T-cell (primary cell): ENCODE measurements at regions not wholly inside any gene's neighbourhood (a gene's known extent, or its start where the extent isn't known, plus 50 kb on each side); places are given as distances from the start of the nearest gene placed in this dataset.

ENCODE experiments used
- ATAC-seq, 4 experiments: fragments of 200-7000 bp in 3 of 4; fragments of 150-1000 bp in 1 of 4; cut with Tn5 transposase; replicated peaks in 1 of 4; 1 replicate in 3 of 4; 2 replicates in 1 of 4; pipeline ENCODE4 v1.10.0; 2021; ENCODE audit warnings: moderate library complexity in 3 of 4, mild to moderate bottlenecking in 2 of 4, moderate number of reproducible peaks in 1 of 4
- CTCF ChIA-PET, 2 donors: fragments of 300-600 bp; sonication (Branson Sonifier 250); formaldehyde crosslinking; loops; one replicate each; lab custom pipeline; 2022; ENCODE audit warnings: antibody characterized with exemption in 2 of 2; lab: Charles Lee
- POLR2A ChIA-PET, 2 donors: fragments of 300-600 bp; sonication (Branson Sonifier 250); formaldehyde crosslinking; loops; one replicate each; lab custom pipeline; 2022; ENCODE audit warnings: antibody characterized with exemption in 2 of 2; lab: Charles Lee
- DNase-seq, 35 experiments: peaks; one replicate each; pipeline versions ENCODE4 v3.0.0 to v3.0.0-alpha.2; 2013 to 2023
- H3K27ac ChIP-seq: one replicate; pipeline ENCODE4 v1.5.1; 2013; ENCODE audit warnings: low read length
- H3K27me3 ChIP-seq, 2 experiments: replicated peaks in 1 of 2; 1 replicate in 1 of 2; 2 replicates in 1 of 2; pipeline versions ENCODE4 v1.6.1 to v1.7.0; 2013; ENCODE audit warnings: low read length in 1 of 2, mixed read lengths in 1 of 2; ENCODE audit not compliant: control insufficient read depth in 2 of 2, insufficient read depth in 2 of 2; ENCODE audit errors: extremely low read depth in 1 of 2
- H3K36me3 ChIP-seq, 2 donors: 1 replicate in 1 of 2; 2 replicates in 1 of 2; pipeline versions ENCODE4 v1.6.1 to v1.7.0; 2013; ENCODE audit warnings: low read length in 1 of 2; ENCODE audit not compliant: control insufficient read depth in 2 of 2, insufficient read depth in 1 of 2; ENCODE audit errors: extremely low read depth in 1 of 2
- H3K4me1 ChIP-seq, 2 experiments: 1 replicate in 1 of 2; 2 replicates in 1 of 2; pipeline versions ENCODE4 v1.6.1 to v1.7.0; 2013; ENCODE audit warnings: low read length in 2 of 2, mixed read lengths in 1 of 2; ENCODE audit not compliant: insufficient read depth in 2 of 2, control insufficient read depth in 1 of 2; ENCODE audit errors: extremely low read depth in 1 of 2
- H3K4me3 ChIP-seq, 2 donors: 1 replicate in 1 of 2; 2 replicates in 1 of 2; pipeline versions ENCODE4 v1.5.1 to v1.7.0; 2013; ENCODE audit warnings: mild to moderate bottlenecking in 2 of 2, low read length in 1 of 2, moderate library complexity in 1 of 2; ENCODE audit not compliant: control insufficient read depth in 1 of 2; ENCODE audit errors: extremely low read depth in 1 of 2
- H3K9me3 ChIP-seq: 2 replicates; pipeline ENCODE4 v1.7.0; 2013
- H3K27ac Mint-ChIP-seq, 2 donors: one replicate each; pipeline ENCODE4 v1.8.0; 2020 to 2021; ENCODE audit warnings: mild to moderate bottlenecking in 2 of 2, mixed read lengths in 2 of 2
- H3K27me3 Mint-ChIP-seq, 2 donors: one replicate each; pipeline ENCODE4 v1.8.0; 2021 to 2022; ENCODE audit warnings: mixed read lengths in 2 of 2
- H3K36me3 Mint-ChIP-seq: one replicate; pipeline ENCODE4 v1.8.0; 2021; ENCODE audit warnings: mixed read lengths
- H3K4me1 Mint-ChIP-seq, 3 donors: one replicate each; pipeline ENCODE4 v1.8.0; 2020 to 2022; ENCODE audit warnings: mixed read lengths in 3 of 3, mild to moderate bottlenecking in 1 of 3
- H3K4me3 Mint-ChIP-seq, 3 donors: one replicate each; pipeline ENCODE4 v1.8.0; 2020 to 2022; ENCODE audit warnings: mild to moderate bottlenecking in 3 of 3, mixed read lengths in 3 of 3, moderate library complexity in 3 of 3
- H3K9me3 Mint-ChIP-seq, 3 donors: one replicate each; pipeline ENCODE4 v1.8.0; 2020 to 2022; ENCODE audit warnings: mixed read lengths in 3 of 3
- WGBS: methylation state at CpG from one replicate; pipeline ENCODE4 v1.1.5; 2013; ENCODE audit warnings: missing lambda C conversion rate; ENCODE audit not compliant: insufficient coverage; 5-methylcytosine and 5-hydroxymethylcytosine counted together

DNA sequence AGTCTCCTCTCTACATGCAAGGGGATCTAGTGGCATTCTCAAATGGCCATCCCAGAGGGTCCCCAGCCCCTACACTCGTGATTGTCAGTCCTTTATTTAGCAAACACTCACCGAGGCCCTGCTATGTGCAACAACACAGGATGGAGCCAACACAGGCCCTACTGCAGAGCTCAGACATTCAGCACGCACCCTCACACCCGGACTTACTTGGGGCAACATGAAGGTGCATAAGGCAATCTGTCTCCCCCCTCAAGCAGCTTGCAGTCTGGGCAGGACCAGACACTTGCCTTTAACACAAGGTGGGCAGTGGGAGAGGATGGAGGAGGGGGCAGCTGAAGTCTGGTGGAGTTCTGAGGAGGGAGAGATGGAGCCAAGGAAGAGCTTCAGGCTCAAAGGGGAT lies 258.4 kb downstream of the XXYLT1 start:
- CTCF ChIA-PET = no interaction called here
- WGBS = 70% methylated on average over 4 of the region's 4 CpGs
- no peak for ATAC-seq

DNA sequence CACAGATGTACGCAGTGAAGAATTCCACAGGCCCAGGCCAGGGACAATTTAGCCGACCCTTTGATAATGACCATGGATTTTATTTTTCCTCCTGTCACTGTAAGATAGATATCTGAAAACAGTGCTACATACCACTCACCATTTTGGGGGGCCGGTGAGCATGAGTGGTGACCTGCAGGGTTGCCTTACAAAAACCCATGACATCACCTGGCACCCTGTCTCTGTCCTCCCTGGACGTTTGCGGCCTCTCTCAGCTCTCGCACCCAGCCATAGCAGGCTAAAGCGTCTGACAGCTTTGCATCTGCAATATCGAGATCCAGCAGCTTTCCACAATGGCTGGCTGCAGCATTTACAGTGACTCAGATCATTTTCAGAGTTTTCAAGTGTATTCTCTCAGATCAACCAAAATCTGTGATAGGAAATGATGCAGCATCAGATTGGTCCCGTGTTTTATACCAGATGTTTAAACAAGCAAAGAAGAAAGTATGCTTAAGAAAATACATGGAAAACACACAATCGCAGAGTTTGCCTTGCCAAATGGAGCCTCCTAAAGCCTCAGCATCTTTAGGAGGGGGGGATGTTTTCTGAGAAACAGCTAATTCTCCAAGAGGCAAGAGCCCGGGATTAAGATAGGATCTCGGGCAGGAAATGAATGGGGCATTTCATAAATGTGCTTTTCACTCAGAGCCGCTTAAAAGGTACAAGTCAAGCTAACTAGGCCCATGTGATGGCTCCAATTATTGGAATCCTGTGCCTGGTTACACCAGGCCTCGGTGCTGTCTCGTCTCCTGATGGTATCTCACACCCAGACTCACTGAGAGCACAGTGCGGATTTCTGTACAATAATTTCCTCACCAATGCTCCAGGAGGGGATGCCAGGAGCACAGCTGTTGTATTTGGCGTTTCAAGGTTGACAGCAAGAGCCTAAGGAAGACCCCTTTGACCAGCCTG lies 257.3 kb downstream of the XXYLT1 start:
- Histone ChIP-seq H3K9me3 (no peaks in the 10 kb centered on the region), H3K4me3 (no peak overlapping the region), H3K4me1 (peaks cover 0 to 5% of the 10 kb centered on the region in 2 experiments), H3K27ac (no peak overlapping the region), H3K27me3 (peaks cover 0 to 6% of the 10 kb centered on the region in 2 experiments), H3K36me3 (no peaks in the 10 kb centered on the region)
- 86% methylated on average over 12 of the region's 17 CpGs for WGBS
- H3K4me1 Mint-ChIP-seq = peaks cover 4 to 11% (median 5%) of the 10 kb centered on the region in 3 donors
- no peaks in the 10 kb centered on the region for H3K9me3 Mint-ChIP-seq
- ATAC-seq (no peak), DNase-seq (no peak)
- H3K36me3 Mint-ChIP-seq = no peaks in the 10 kb centered on the region
- no peak overlapping the region for H3K4me3 Mint-ChIP-seq
- ChIA-PET POLR2A (no interaction called here), CTCF (no interaction called here)
- peaks cover 3 to 7% of the 10 kb centered on the region in 2 donors for H3K27me3 Mint-ChIP-seq
- H3K27ac Mint-ChIP-seq = no peak overlapping the region

More for the DNA sequence above, 258.4 kb downstream of the XXYLT1 start:
- no peak for DNase-seq
- H3K27me3 Mint-ChIP-seq = peaks cover 4% of the 10 kb centered on the region in 2 donors
- H3K4me3 ChIP-seq = no peak overlapping the region
- H3K36me3 Mint-ChIP-seq = no peaks in the 10 kb centered on the region
- H3K36me3 ChIP-seq = no peaks in the 10 kb centered on the region
- H3K9me3 Mint-ChIP-seq = no peaks in the 10 kb centered on the region
- no peak overlapping the region for H3K4me3 Mint-ChIP-seq
- peaks cover 0 to 7% of the 10 kb centered on the region in 2 experiments for H3K27me3 ChIP-seq
- no peaks in the 10 kb centered on the region for H3K9me3 ChIP-seq
- H3K4me1 Mint-ChIP-seq = peaks cover 4 to 11% (median 5%) of the 10 kb centered on the region in 3 donors
- no peak overlapping the region for H3K27ac ChIP-seq
- H3K4me1 ChIP-seq = peaks cover 0 to 5% of the 10 kb centered on the region in 2 experiments
- H3K27ac Mint-ChIP-seq = no peak overlapping the region
- POLR2A ChIA-PET = no interaction called here

DNA sequence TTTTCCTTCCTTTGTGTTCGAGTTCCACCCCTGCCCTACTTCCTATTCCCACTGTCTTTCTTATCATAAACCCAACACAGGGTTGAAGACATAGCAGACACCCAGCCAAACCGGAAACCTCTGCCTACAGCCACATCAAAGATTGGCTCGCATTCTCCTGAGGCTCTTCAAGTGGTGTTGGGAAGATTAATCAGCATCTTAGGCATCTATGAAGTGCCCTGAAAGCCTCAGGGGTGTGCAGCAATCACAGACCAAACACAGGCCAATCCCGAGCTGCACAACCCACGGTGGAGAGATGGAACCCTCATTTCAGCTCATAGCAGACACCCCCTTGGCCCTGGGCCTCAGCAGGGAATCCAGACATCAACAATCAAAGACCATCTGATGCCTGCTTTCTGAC lies 255.9 kb downstream of the XXYLT1 start:
- Mint-ChIP-seq H3K27ac (no peak overlapping the region), H3K4me3 (no peak overlapping the region), H3K36me3 (no peaks in the 10 kb centered on the region), H3K9me3 (no peaks in the 10 kb centered on the region), H3K27me3 (peaks cover 9 to 12% of the 10 kb centered on the region in 2 donors), H3K4me1 (peaks cover 4 to 11% (median 5%) of the 10 kb centered on the region in 3 donors)
- no peak for DNase-seq
- peaks cover 0 to 5% of the 10 kb centered on the region in 2 experiments for H3K4me1 ChIP-seq
- ATAC-seq = no peak
- no peaks in the 10 kb centered on the region for H3K9me3 ChIP-seq
- H3K27me3 ChIP-seq = peaks cover 0 to 7% of the 10 kb centered on the region in 2 experiments
- no peak overlapping the region for H3K4me3 ChIP-seq
- no peaks in the 10 kb centered on the region for H3K36me3 ChIP-seq
- POLR2A ChIA-PET = no interaction called here
- H3K27ac ChIP-seq = no peak overlapping the region
- CTCF ChIA-PET = no interaction called here
- WGBS = 20% methylated on average over 1 of the region's 5 CpGs

DNA sequence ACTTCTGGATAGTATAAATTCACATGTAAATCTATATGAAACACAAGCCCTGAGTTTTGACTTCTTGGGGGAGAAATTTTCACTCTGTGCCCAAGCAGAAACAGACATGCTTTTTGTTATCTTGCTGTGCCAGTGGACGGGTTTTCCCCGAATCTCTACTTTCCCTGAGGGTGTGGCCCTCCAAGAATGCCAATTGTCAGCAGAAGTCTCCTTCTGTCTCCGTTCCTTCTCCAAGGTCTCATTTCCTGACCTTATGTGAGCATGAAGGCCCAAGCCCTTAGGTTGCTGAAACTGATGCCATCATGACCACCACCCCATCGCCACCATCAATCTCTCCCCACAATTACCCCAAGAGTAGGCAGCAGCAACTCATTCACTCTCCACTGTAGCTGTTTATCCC lies 253.8 kb downstream of the XXYLT1 start:
- no peak overlapping the region for H3K4me3 Mint-ChIP-seq
- DNase-seq (no peak), ATAC-seq (no peak)
- no peaks in the 10 kb centered on the region for H3K36me3 Mint-ChIP-seq
- H3K27ac Mint-ChIP-seq = no peak overlapping the region
- ChIA-PET POLR2A (no interaction called here), CTCF (no interaction called here)
- H3K9me3 ChIP-seq = no peaks in the 10 kb centered on the region
- no peak overlapping the region for H3K4me3 ChIP-seq
- peaks cover 13 to 22% of the 10 kb centered on the region in 2 donors for H3K27me3 Mint-ChIP-seq
- H3K27me3 ChIP-seq = peaks cover 0 to 17% of the 10 kb centered on the region in 2 experiments
- peaks cover 4 to 7% (median 5%) of the 10 kb centered on the region in 3 donors for H3K4me1 Mint-ChIP-seq
- no peak overlapping the region for H3K27ac ChIP-seq
- WGBS = 78% methylated on average over 3 of the region's 4 CpGs
- peaks cover 0 to 5% of the 10 kb centered on the region in 2 experiments for H3K4me1 ChIP-seq
- no peaks in the 10 kb centered on the region for H3K36me3 ChIP-seq
- no peaks in the 10 kb centered on the region for H3K9me3 Mint-ChIP-seq
